ENCODE measurements at regions not wholly inside any gene's neighbourhood (a gene's known extent, or its start where the extent isn't known, plus 50 kb on each side); places are given as distances from the start of the nearest gene placed in this dataset.

DNA sequence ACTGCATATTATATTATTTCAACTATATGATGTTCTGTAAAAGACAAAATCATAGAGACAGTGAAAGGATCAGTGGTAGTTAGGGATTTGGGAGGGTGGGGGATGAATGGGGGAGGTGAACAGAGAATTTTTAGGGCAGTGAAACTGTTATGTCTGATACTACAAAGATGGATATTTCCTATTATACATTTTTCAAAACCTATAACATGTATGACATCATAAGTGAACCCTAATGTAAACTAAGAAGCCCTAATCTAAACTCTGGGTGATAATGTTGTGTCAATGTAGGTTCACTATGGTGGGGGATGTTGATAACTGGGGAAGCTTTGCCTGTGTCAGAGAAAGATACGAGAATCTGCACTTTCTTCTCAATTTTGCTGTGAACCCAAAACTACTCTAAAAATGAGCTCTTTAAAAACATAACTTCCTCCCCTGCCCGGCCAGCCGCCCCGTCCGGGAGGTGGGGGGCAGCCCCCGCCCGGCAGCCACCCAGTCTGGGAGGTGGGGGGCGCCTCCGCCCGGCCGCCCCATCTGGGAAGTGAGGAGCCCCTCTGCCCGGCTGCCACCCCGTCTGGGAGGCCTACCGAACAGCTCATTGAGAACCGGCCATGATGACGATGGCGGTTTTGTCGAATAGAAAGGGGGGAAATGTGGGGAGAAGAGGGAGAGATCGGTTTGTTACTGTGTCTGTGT is 234.4 kb downstream of the RPIA start:
- no peaks in the 10 kb centered on the region for H3K36me3 ChIP-seq (ENCODE audit: control insufficient read depth, insufficient read depth, low read length)
- Mint-ChIP-seq H3K27me3 (ENCODE audit: insufficient read depth) (no peaks in the 10 kb centered on the region), H3K4me1 (no peaks in the 10 kb centered on the region), H3K4me3 (no peak overlapping the region), H3K9me3 (peaks cover 38% of the 10 kb centered on the region), H3K36me3 (ENCODE audit: low read depth) (no peaks in the 10 kb centered on the region), H3K27ac (no peak overlapping the region)
- no peaks in the 10 kb centered on the region for H3K9me3 ChIP-seq (ENCODE audit: control insufficient read depth, low read length)
- no peak overlapping the region for H3K9ac ChIP-seq (ENCODE audit: extremely low read depth, low read length, poor library complexity, severe bottlenecking)
- no peak for DNase-seq
- H3K4me1 ChIP-seq (ENCODE audit: control insufficient read depth, insufficient read depth, low read length): no peaks in the 10 kb centered on the region
- no peak overlapping the region for H3K27ac ChIP-seq (ENCODE audit: low read depth, low read length)
- no peaks in the 10 kb centered on the region for H3K27me3 ChIP-seq (ENCODE audit: control insufficient read depth, insufficient read depth, low read length, poor library complexity, severe bottlenecking)
- WGBS, 2 experiments (ENCODE audit: insufficient coverage in 1 of 2, insufficient read length in 1 of 2): 93 to 98% methylated on average over 7 to 19 of the region's 19 CpGs
- H3K4me3 ChIP-seq (ENCODE audit: low read length): no peak overlapping the region
- no peak for TF ChIP-seq CTCF (conservative IDR thresholded peaks at IDR 0.05)

DNA sequence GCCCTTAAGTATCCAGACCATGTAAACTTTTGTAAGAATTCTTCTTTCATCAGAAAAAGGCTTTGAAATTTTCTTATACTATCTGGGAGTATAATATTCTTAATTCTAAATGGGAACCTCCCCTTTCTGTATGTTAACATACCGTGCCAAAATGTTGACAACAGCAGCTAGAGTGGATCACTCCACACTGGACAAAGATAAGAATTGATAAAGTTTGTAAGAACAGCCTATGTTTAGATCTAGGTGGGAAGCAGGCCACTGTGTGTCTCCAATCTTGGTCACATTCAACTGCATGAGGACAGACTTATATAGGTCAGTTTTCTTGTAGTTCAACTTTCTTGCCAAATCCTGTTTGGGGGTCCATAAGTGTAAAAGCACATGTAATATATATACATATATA is 235.7 kb downstream of the RPIA start:
- H3K4me1 ChIP-seq (ENCODE audit: control insufficient read depth, insufficient read depth, low read length): no peaks in the 10 kb centered on the region
- no peaks in the 10 kb centered on the region for H3K36me3 Mint-ChIP-seq (ENCODE audit: low read depth)
- no peaks in the 10 kb centered on the region for H3K9me3 ChIP-seq (ENCODE audit: control insufficient read depth, low read length)
- H3K9me3 Mint-ChIP-seq: peaks cover 39% of the 10 kb centered on the region
- H3K27me3 Mint-ChIP-seq (ENCODE audit: insufficient read depth): no peaks in the 10 kb centered on the region
- WGBS, 2 experiments (ENCODE audit: insufficient coverage in 1 of 2, insufficient read length in 1 of 2): 91 to 100% methylated on average over 1 of the region's 1 CpG
- H3K36me3 ChIP-seq (ENCODE audit: control insufficient read depth, insufficient read depth, low read length): no peaks in the 10 kb centered on the region
- H3K4me3 Mint-ChIP-seq: no peak overlapping the region
- no peak overlapping the region for H3K9ac ChIP-seq (ENCODE audit: extremely low read depth, low read length, poor library complexity, severe bottlenecking)
- no peaks in the 10 kb centered on the region for H3K27me3 ChIP-seq (ENCODE audit: control insufficient read depth, insufficient read depth, low read length, poor library complexity, severe bottlenecking)
- DNase-seq: no peak
- H3K4me3 ChIP-seq (ENCODE audit: low read length): no peak overlapping the region
- H3K27ac Mint-ChIP-seq: no peak overlapping the region
- H3K27ac ChIP-seq (ENCODE audit: low read depth, low read length): no peak overlapping the region
- no peaks in the 10 kb centered on the region for H3K4me1 Mint-ChIP-seq
- TF ChIP-seq CTCF (conservative IDR thresholded peaks at IDR 0.05): no peak

DNA sequence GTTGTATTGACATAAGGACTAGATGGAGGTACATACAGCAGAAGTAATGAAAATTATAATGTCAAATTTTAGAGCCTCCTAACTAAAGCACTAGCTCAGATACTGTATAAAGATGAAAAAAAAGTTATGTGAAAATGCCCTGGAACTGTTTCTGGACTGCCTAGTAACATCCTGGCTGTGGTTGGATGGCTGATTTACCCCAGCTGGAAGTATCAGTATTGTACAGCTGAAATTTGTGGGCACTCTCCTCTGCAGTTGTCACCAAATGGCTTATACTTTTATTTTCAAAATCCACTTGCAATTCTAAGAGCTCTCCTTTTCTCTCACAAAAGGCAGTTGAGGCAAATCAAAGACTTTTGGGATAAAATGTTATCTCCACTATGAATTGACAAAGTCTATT is 239.2 kb downstream of the RPIA start:
- no peaks in the 10 kb centered on the region for H3K27me3 Mint-ChIP-seq (ENCODE audit: insufficient read depth)

More for the DNA sequence above, 239.2 kb downstream of the RPIA start:
- Mint-ChIP-seq H3K9me3 (peaks cover 37% of the 10 kb centered on the region), H3K36me3 (ENCODE audit: low read depth) (no peaks in the 10 kb centered on the region), H3K4me3 (no peak overlapping the region), H3K4me1 (no peaks in the 10 kb centered on the region), H3K27ac (no peak overlapping the region)
- H3K4me3 ChIP-seq (ENCODE audit: low read length): no peak overlapping the region
- no peak for DNase-seq
- no peaks in the 10 kb centered on the region for H3K36me3 ChIP-seq (ENCODE audit: control insufficient read depth, insufficient read depth, low read length)
- no peak overlapping the region for H3K9ac ChIP-seq (ENCODE audit: extremely low read depth, low read length, poor library complexity, severe bottlenecking)
- no peak overlapping the region for H3K27ac ChIP-seq (ENCODE audit: low read depth, low read length)
- H3K4me1 ChIP-seq (ENCODE audit: control insufficient read depth, insufficient read depth, low read length): no peaks in the 10 kb centered on the region
- no peaks in the 10 kb centered on the region for H3K27me3 ChIP-seq (ENCODE audit: control insufficient read depth, insufficient read depth, low read length, poor library complexity, severe bottlenecking)
- no peaks in the 10 kb centered on the region for H3K9me3 ChIP-seq (ENCODE audit: control insufficient read depth, low read length)
- TF ChIP-seq CTCF (conservative IDR thresholded peaks at IDR 0.05): no peak
